Gastroesophageal sphincter (tissue), 3 donors: ENCODE measurements at regions not wholly inside any gene's neighbourhood (a gene's known extent, or its start where the extent isn't known, plus 50 kb on each side); places are given as distances from the start of the nearest gene placed in this dataset.

Source experiments
- EP300 ChIP-seq: sonication (generic); formaldehyde crosslinking; IDR thresholded peaks from one replicate; pipeline ENCODE4 v1.6.1; 2017; ENCODE audit warnings: antibody characterized with exemption, mild to moderate bottlenecking
- POLR2A ChIP-seq, 2 donors: fragments of 450-650 bp; IDR thresholded peaks; one replicate each; pipeline ENCODE4 v1.6.1; 2017; ENCODE audit warnings: antibody characterized with exemption in 2 of 2, mild to moderate bottlenecking in 2 of 2, moderate library complexity in 1 of 2
- POLR2AphosphoS5 ChIP-seq: sonication (generic); formaldehyde crosslinking; IDR thresholded peaks from one replicate; pipeline ENCODE4 v1.6.1; 2017; ENCODE audit warnings: antibody characterized with exemption
- TF ChIP-seq, protein P1 (sequence below), 4 experiments: fragments of 200-600 bp in 2 of 4; fragments of 450-650 bp in 2 of 4; sonication (generic) in 1 of 4; IDR thresholded peaks; one replicate each; pipeline ENCODE4 v1.5.1; 2017 to 2019; ENCODE audit warnings: antibody characterized with exemption in 4 of 4, mild to moderate bottlenecking in 2 of 4, moderate library complexity in 2 of 4

GRCh38 chrX:4930426-4930825 lies 1217.0 kb upstream of the PRKX start:
- TF ChIP-seq, protein P1, sequence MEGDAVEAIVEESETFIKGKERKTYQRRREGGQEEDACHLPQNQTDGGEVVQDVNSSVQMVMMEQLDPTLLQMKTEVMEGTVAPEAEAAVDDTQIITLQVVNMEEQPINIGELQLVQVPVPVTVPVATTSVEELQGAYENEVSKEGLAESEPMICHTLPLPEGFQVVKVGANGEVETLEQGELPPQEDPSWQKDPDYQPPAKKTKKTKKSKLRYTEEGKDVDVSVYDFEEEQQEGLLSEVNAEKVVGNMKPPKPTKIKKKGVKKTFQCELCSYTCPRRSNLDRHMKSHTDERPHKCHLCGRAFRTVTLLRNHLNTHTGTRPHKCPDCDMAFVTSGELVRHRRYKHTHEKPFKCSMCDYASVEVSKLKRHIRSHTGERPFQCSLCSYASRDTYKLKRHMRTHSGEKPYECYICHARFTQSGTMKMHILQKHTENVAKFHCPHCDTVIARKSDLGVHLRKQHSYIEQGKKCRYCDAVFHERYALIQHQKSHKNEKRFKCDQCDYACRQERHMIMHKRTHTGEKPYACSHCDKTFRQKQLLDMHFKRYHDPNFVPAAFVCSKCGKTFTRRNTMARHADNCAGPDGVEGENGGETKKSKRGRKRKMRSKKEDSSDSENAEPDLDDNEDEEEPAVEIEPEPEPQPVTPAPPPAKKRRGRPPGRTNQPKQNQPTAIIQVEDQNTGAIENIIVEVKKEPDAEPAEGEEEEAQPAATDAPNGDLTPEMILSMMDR (IDR thresholded peaks at IDR 0.05) = no peak
- no peak for TF ChIP-seq POLR2A (IDR thresholded peaks at IDR 0.05)
- no peak for TF ChIP-seq POLR2AphosphoS5
- no peak for TF ChIP-seq EP300
